GM18858 (cell line): ENCODE measurements at regions not wholly inside any gene's neighbourhood (a gene's known extent, or its start where the extent isn't known, plus 50 kb on each side); places are given as distances from the start of the nearest gene placed in this dataset.

ENCODE experiments used
- ATAC-seq: cut with Tn5 transposase; IDR thresholded peaks from one replicate; pipeline ENCODE4 v1.9.1; 2021; ENCODE audit not compliant: unreplicated experiment

- ATAC-seq, result no peak
These were observed 76.4 kb downstream of the CXXC4 start for GRCh38 chr4:104418286-104418685.

- ATAC-seq, result no peak
These were observed 77.3 kb downstream of the CXXC4 start for GRCh38 chr4:104417357-104417882.

GRCh38 chr4:104416725-104417356 is 77.9 kb downstream of the CXXC4 start:
- ATAC-seq, result no peak

GRCh38 chr4:104413487-104413886 is 81.2 kb downstream of the CXXC4 start:
- ATAC-seq, result no peak

- no peak for ATAC-seq
These were observed 82.3 kb downstream of the CXXC4 start for GRCh38 chr4:104412344-104412743.

GRCh38 chr4:104411502-104411901 is 83.2 kb downstream of the CXXC4 start:
- ATAC-seq, result no peak

- ATAC-seq, result no peak
These were observed 85.8 kb downstream of the CXXC4 start for GRCh38 chr4:104408878-104409277.

- ATAC-seq, result no peak
These were observed 90.3 kb downstream of the CXXC4 start for GRCh38 chr4:104404361-104404760.

GRCh38 chr4:104395168-104395614 is 99.5 kb downstream of the CXXC4 start:
- ATAC-seq, result no peak

- no peak for ATAC-seq
These were observed 100.1 kb downstream of the CXXC4 start for GRCh38 chr4:104394406-104395167.

GRCh38 chr4:104393655-104394324 is 100.9 kb downstream of the CXXC4 start:
- ATAC-seq, result no peak

- ATAC-seq, result no peak
These were observed 109.0 kb downstream of the CXXC4 start for GRCh38 chr4:104385713-104386112.

GRCh38 chr4:104382961-104383360 is 111.7 kb downstream of the CXXC4 start:
- no peak for ATAC-seq

GRCh38 chr4:104381729-104382128 is 113.0 kb downstream of the CXXC4 start:
- no peak for ATAC-seq

GRCh38 chr4:104365618-104366017 is 129.1 kb downstream of the CXXC4 start:
- no peak for ATAC-seq

- no peak for ATAC-seq
These were observed 141.2 kb downstream of the CXXC4 start for GRCh38 chr4:104353481-104353880.

- ATAC-seq, result no peak
These were observed 142.5 kb downstream of the CXXC4 start for GRCh38 chr4:104352211-104352610.

GRCh38 chr4:104351706-104352105 is 143.0 kb downstream of the CXXC4 start:
- ATAC-seq, result no peak

GRCh38 chr4:104345598-104346242 is 149.0 kb downstream of the CXXC4 start:
- ATAC-seq, result no peak

- no peak for ATAC-seq
These were observed 150.2 kb downstream of the CXXC4 start for GRCh38 chr4:104344342-104344980.

- ATAC-seq, result no peak
These were observed 160.3 kb downstream of the CXXC4 start for GRCh38 chr4:104334410-104334809.
